ENCODE measurements at regions not wholly inside any gene's neighbourhood (a gene's known extent, or its start where the extent isn't known, plus 50 kb on each side); places are given as distances from the start of the nearest gene placed in this dataset.

- no peak for TF ChIP-seq CTCF (IDR thresholded peaks at IDR 0.05; ENCODE audit: poor library complexity)
- TF ChIP-seq EZH2 (IDR thresholded peaks at IDR 0.05; ENCODE audit: borderline replicate concordance), result no peak
- no peak for TF ChIP-seq EZH2phosphoT487 (IDR thresholded peaks at IDR 0.05; ENCODE audit: low read depth, severe bottlenecking, unreplicated experiment)
These were observed 192.7 kb upstream of the TOPAZ1 start for GRCh38 chr3:44048949-44049348.

Data from hepatocyte (in vitro differentiated cells).